ENCODE measurements at regions not wholly inside any gene's neighbourhood (a gene's known extent, or its start where the extent isn't known, plus 50 kb on each side); places are given as distances from the start of the nearest gene placed in this dataset.

GRCh38 chr17:72434991-72435618 lies 314.3 kb downstream of the SOX9 start:
- Mint-ChIP-seq H3K9me3 (no peaks in the 10 kb centered on the region), H3K27me3 (peaks cover 12% of the 10 kb centered on the region)

GRCh38 chr17:72438783-72439182 lies 318.0 kb downstream of the SOX9 start:
- Mint-ChIP-seq H3K4me3 (no peak overlapping the region), H3K27me3 (peaks cover 8% of the 10 kb centered on the region), H3K4me1 (no peaks in the 10 kb centered on the region), H3K36me3 (no peaks in the 10 kb centered on the region), H3K27ac (no peak overlapping the region), H3K9me3 (no peaks in the 10 kb centered on the region)
- DNase-seq = no peak

More at GRCh38 chr17:72434991-72435618, 314.3 kb downstream of the SOX9 start:
- no peak overlapping the region for H3K4me3 Mint-ChIP-seq
- no peaks in the 10 kb centered on the region for H3K36me3 Mint-ChIP-seq
- no peak overlapping the region for H3K27ac Mint-ChIP-seq
- no peaks in the 10 kb centered on the region for H3K4me1 Mint-ChIP-seq
- DNase-seq = no peak

GRCh38 chr17:72439893-72440502 lies 319.2 kb downstream of the SOX9 start:
- peaks cover 8% of the 10 kb centered on the region for H3K27me3 Mint-ChIP-seq
- H3K9me3 Mint-ChIP-seq = no peaks in the 10 kb centered on the region
- no peak overlapping the region for H3K27ac Mint-ChIP-seq
- H3K4me3 Mint-ChIP-seq = no peak overlapping the region
- no peaks in the 10 kb centered on the region for H3K4me1 Mint-ChIP-seq
- no peak for DNase-seq
- H3K36me3 Mint-ChIP-seq = no peaks in the 10 kb centered on the region

GRCh38 chr17:72440961-72441360 lies 320.1 kb downstream of the SOX9 start:
- Mint-ChIP-seq H3K27me3 (peaks cover 4% of the 10 kb centered on the region), H3K9me3 (no peaks in the 10 kb centered on the region), H3K36me3 (no peaks in the 10 kb centered on the region), H3K4me1 (no peaks in the 10 kb centered on the region), H3K27ac (no peak overlapping the region), H3K4me3 (no peak overlapping the region)
- no peak for DNase-seq

- Mint-ChIP-seq H3K4me3 (no peak overlapping the region), H3K4me1 (no peaks in the 10 kb centered on the region), H3K27ac (no peak overlapping the region), H3K36me3 (no peaks in the 10 kb centered on the region), H3K27me3 (peaks cover 4% of the 10 kb centered on the region), H3K9me3 (no peaks in the 10 kb centered on the region)
- DNase-seq = no peak
These were observed 321.1 kb downstream of the SOX9 start for GRCh38 chr17:72441909-72442308.

- H3K4me1 Mint-ChIP-seq = no peaks in the 10 kb centered on the region
- H3K9me3 Mint-ChIP-seq = no peaks in the 10 kb centered on the region
- no peak overlapping the region for H3K27ac Mint-ChIP-seq
- no peak for DNase-seq
- peaks cover 4% of the 10 kb centered on the region for H3K27me3 Mint-ChIP-seq
- H3K4me3 Mint-ChIP-seq = no peak overlapping the region
- H3K36me3 Mint-ChIP-seq = no peaks in the 10 kb centered on the region
These were observed 323.8 kb downstream of the SOX9 start for GRCh38 chr17:72444517-72445054.

- DNase-seq = no peak
- Mint-ChIP-seq H3K4me1 (no peaks in the 10 kb centered on the region), H3K27me3 (no peaks in the 10 kb centered on the region), H3K27ac (no peak overlapping the region), H3K36me3 (no peaks in the 10 kb centered on the region), H3K4me3 (no peak overlapping the region), H3K9me3 (no peaks in the 10 kb centered on the region)
These were observed 324.5 kb downstream of the SOX9 start for GRCh38 chr17:72445055-72445991.

GRCh38 chr17:72446118-72446517 lies 325.3 kb downstream of the SOX9 start:
- Mint-ChIP-seq H3K9me3 (no peaks in the 10 kb centered on the region), H3K4me1 (no peaks in the 10 kb centered on the region)
- no peak for DNase-seq

GRCh38 chr17:72446525-72447250 lies 325.9 kb downstream of the SOX9 start:
- Mint-ChIP-seq H3K4me3 (no peak overlapping the region), H3K27me3 (no peaks in the 10 kb centered on the region)
- no peak for DNase-seq

More at GRCh38 chr17:72446118-72446517, 325.3 kb downstream of the SOX9 start:
- no peaks in the 10 kb centered on the region for H3K36me3 Mint-ChIP-seq
- no peaks in the 10 kb centered on the region for H3K27me3 Mint-ChIP-seq
- no peak overlapping the region for H3K4me3 Mint-ChIP-seq
- no peak overlapping the region for H3K27ac Mint-ChIP-seq

GRCh38 chr17:72447251-72447640 lies 326.4 kb downstream of the SOX9 start:
- Mint-ChIP-seq H3K27me3 (no peaks in the 10 kb centered on the region), H3K36me3 (no peaks in the 10 kb centered on the region), H3K9me3 (no peaks in the 10 kb centered on the region), H3K4me3 (no peak overlapping the region), H3K4me1 (no peaks in the 10 kb centered on the region), H3K27ac (no peak overlapping the region)
- DNase-seq = no peak

More at GRCh38 chr17:72446525-72447250, 325.9 kb downstream of the SOX9 start:
- H3K27ac Mint-ChIP-seq = no peak overlapping the region
- no peaks in the 10 kb centered on the region for H3K9me3 Mint-ChIP-seq
- H3K36me3 Mint-ChIP-seq = no peaks in the 10 kb centered on the region
- H3K4me1 Mint-ChIP-seq = no peaks in the 10 kb centered on the region

- no peaks in the 10 kb centered on the region for H3K27me3 Mint-ChIP-seq
- H3K9me3 Mint-ChIP-seq = no peaks in the 10 kb centered on the region
- H3K27ac Mint-ChIP-seq = no peak overlapping the region
- no peak overlapping the region for H3K4me3 Mint-ChIP-seq
- DNase-seq = no peak
- no peaks in the 10 kb centered on the region for H3K4me1 Mint-ChIP-seq
- H3K36me3 Mint-ChIP-seq = no peaks in the 10 kb centered on the region
These were observed 327.2 kb downstream of the SOX9 start for GRCh38 chr17:72448019-72448418.

GRCh38 chr17:72452286-72453173 lies 331.7 kb downstream of the SOX9 start:
- Mint-ChIP-seq H3K4me1 (no peaks in the 10 kb centered on the region), H3K27ac (no peak overlapping the region), H3K36me3 (no peaks in the 10 kb centered on the region), H3K9me3 (no peaks in the 10 kb centered on the region), H3K27me3 (no peaks in the 10 kb centered on the region), H3K4me3 (no peak overlapping the region)
- no peak for DNase-seq

- Mint-ChIP-seq H3K9me3 (no peaks in the 10 kb centered on the region), H3K4me3 (no peak overlapping the region), H3K36me3 (no peaks in the 10 kb centered on the region), H3K27ac (no peak overlapping the region), H3K4me1 (no peaks in the 10 kb centered on the region), H3K27me3 (no peaks in the 10 kb centered on the region)
- DNase-seq = no peak
These were observed 333.5 kb downstream of the SOX9 start for GRCh38 chr17:72454342-72454741.

GRCh38 chr17:72455562-72455961 lies 334.7 kb downstream of the SOX9 start:
- no peaks in the 10 kb centered on the region for H3K9me3 Mint-ChIP-seq
- no peak for DNase-seq
- H3K27ac Mint-ChIP-seq = no peak overlapping the region
- H3K36me3 Mint-ChIP-seq = no peaks in the 10 kb centered on the region
- H3K27me3 Mint-ChIP-seq = no peaks in the 10 kb centered on the region
- H3K4me1 Mint-ChIP-seq = no peaks in the 10 kb centered on the region
- no peak overlapping the region for H3K4me3 Mint-ChIP-seq

Data from activated naive CD8-positive, alpha-beta T cell treated with anti-CD3 and anti-CD28 coated beads for 36 hours (primary cell).